Parathyroid adenoma (tissue), 2 donors: ENCODE measurements at regions not wholly inside any gene's neighbourhood (a gene's known extent, or its start where the extent isn't known, plus 50 kb on each side); places are given as distances from the start of the nearest gene placed in this dataset.

Source experiments
- H2AFZ ChIP-seq: fragments of 300-600 bp; sonication (generic); one replicate; pipeline ENCODE4 v1.7.0; 2017; ENCODE audit warnings: antibody characterized with exemption, mild to moderate bottlenecking
- H3K27ac ChIP-seq: fragments of 300-600 bp; sonication (generic); one replicate; pipeline ENCODE4 v1.7.0; 2017
- H3K27me3 ChIP-seq: fragments of 300-600 bp; sonication (generic); one replicate; pipeline ENCODE4 v1.7.0; 2017; ENCODE audit warnings: low read length; ENCODE audit not compliant: control insufficient read depth, insufficient read depth
- H3K36me3 ChIP-seq: fragments of 300-600 bp; sonication (generic); one replicate; pipeline ENCODE4 v1.7.0; 2017; ENCODE audit warnings: low read length; ENCODE audit not compliant: control insufficient read depth, insufficient read depth
- H3K4me1 ChIP-seq: fragments of 300-600 bp; sonication (generic); one replicate; pipeline ENCODE4 v1.7.0; 2017; ENCODE audit warnings: control low read depth
- H3K4me2 ChIP-seq: fragments of 300-600 bp; sonication (generic); one replicate; pipeline ENCODE4 v1.7.0; 2017; ENCODE audit warnings: low read length
- H3K4me3 ChIP-seq: fragments of 300-600 bp; sonication (generic); one replicate; pipeline ENCODE4 v1.7.0; 2017; ENCODE audit warnings: low read depth, low read length
- H3K79me2 ChIP-seq: fragments of 300-600 bp; sonication (generic); one replicate; pipeline ENCODE4 v1.7.0; 2017; ENCODE audit warnings: control low read depth
- H3K9ac ChIP-seq: fragments of 300-600 bp; sonication (generic); one replicate; pipeline ENCODE4 v1.7.0; 2017; ENCODE audit warnings: mild to moderate bottlenecking
- H3K9me3 ChIP-seq: fragments of 300-600 bp; sonication (generic); one replicate; pipeline ENCODE4 v1.7.0; 2017; ENCODE audit warnings: low read length; ENCODE audit not compliant: control insufficient read depth
- CTCF ChIP-seq: fragments of 300-600 bp; sonication (generic); IDR thresholded peaks from one replicate; pipeline ENCODE4 v1.7.0; 2017; ENCODE audit warnings: antibody characterized with exemption, mild to moderate bottlenecking
- donor health status: primary hyperparathyroidism.

DNA sequence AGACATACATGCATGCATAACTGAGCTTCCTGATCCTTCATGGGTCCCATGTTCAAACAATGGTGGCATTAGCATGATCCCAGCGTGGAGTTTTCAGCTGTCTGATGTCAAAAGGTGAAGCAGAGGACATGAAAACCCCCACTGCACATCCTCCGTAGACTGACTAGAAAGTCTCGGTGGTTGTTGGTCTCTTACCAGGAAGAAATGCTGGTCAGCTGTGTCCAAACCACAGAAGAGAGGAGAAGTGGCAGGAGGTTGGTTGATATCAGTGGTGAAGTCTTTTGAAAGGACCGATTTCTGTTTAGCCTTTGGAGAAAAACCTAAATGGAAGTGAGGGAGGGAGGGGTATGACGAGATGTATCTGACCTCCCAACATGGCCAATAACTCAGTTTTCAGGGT is 201.9 kb downstream of the SPATA18 start:
- Histone ChIP-seq H3K4me1 (no peaks in the 10 kb centered on the region), H3K4me2 (no peak overlapping the region), H3K9me3 (no peaks in the 10 kb centered on the region), H3K79me2 (no peaks in the 10 kb centered on the region), H3K36me3 (no peaks in the 10 kb centered on the region), H3K4me3 (no peak overlapping the region), H3K27ac (no peak overlapping the region), H3K9ac (no peak overlapping the region), H2AFZ (no peak overlapping the region), H3K27me3 (no peaks in the 10 kb centered on the region)
- TF ChIP-seq CTCF: no peak

GRCh38 chr4:52256522-52256921 is 205.4 kb downstream of the SPATA18 start:
- H3K36me3 ChIP-seq: no peaks in the 10 kb centered on the region
- H3K27me3 ChIP-seq: no peaks in the 10 kb centered on the region
- H3K9ac ChIP-seq: no peak overlapping the region
- no peaks in the 10 kb centered on the region for H3K79me2 ChIP-seq
- H3K27ac ChIP-seq: no peak overlapping the region
- H3K9me3 ChIP-seq: no peaks in the 10 kb centered on the region
- no peak overlapping the region for H3K4me2 ChIP-seq
- no peak for TF ChIP-seq CTCF
- H2AFZ ChIP-seq: no peak overlapping the region
- H3K4me3 ChIP-seq: no peak overlapping the region
- no peaks in the 10 kb centered on the region for H3K4me1 ChIP-seq

- Histone ChIP-seq H3K4me2 (no peak overlapping the region), H3K4me1 (peaks cover 2% of the 10 kb centered on the region), H3K27me3 (no peaks in the 10 kb centered on the region), H3K9me3 (peaks cover 2% of the 10 kb centered on the region), H3K4me3 (no peak overlapping the region), H2AFZ (no peak overlapping the region), H3K27ac (no peak overlapping the region), H3K36me3 (no peaks in the 10 kb centered on the region), H3K9ac (no peak overlapping the region), H3K79me2 (no peaks in the 10 kb centered on the region)
- no peak for TF ChIP-seq CTCF
These were observed 208.9 kb downstream of the SPATA18 start for GRCh38 chr4:52259978-52260377.

DNA sequence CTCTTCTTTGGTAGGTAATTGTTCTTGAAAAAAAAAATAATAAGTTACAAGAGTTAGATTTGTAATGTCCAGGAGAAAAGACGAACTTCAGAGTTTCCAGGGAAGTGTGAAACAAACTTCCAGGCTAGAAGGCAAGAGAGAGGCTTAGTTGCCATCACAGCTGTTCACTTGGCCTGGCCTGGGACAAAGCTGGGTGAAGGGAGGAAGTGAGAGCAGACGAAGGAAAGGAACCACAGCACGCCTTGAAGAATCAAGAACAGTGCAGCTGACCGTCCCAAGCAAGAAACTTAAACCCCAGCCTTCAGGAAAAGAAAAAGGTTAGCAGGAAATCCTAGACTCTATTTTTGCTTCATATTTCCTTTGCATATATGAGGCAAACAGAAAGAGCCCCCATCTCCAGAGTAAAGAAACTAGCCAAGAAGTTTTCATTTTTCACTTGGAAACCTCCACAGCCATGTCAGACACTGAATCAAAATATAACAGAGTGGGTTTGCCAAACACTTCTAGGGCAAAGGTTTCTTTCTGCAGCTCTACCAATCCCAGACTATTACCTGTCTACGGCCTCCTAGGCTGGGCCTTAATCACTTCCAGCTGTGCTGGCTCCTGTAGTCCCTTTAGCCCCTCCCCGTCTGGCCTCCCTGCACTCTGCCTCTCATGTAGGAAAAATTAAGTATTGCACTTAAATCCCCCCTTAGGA is 209.6 kb downstream of the SPATA18 start:
- Histone ChIP-seq H3K4me3 (no peak overlapping the region), H3K27me3 (no peaks in the 10 kb centered on the region), H3K4me1 (peaks cover 2% of the 10 kb centered on the region), H3K9me3 (peaks cover 2% of the 10 kb centered on the region), H3K27ac (no peak overlapping the region), H3K9ac (no peak overlapping the region), H3K4me2 (no peak overlapping the region), H3K79me2 (no peaks in the 10 kb centered on the region), H2AFZ (peak overlapping the region; percentile 27), H3K36me3 (no peaks in the 10 kb centered on the region)
- no peak for TF ChIP-seq CTCF

GRCh38 chr4:52263607-52264006 is 212.5 kb downstream of the SPATA18 start:
- H3K4me3 ChIP-seq: no peak overlapping the region
- H3K36me3 ChIP-seq: no peaks in the 10 kb centered on the region
- no peaks in the 10 kb centered on the region for H3K79me2 ChIP-seq
- no peak overlapping the region for H3K4me2 ChIP-seq
- no peak overlapping the region for H3K27ac ChIP-seq
- TF ChIP-seq CTCF: no peak
- H3K9me3 ChIP-seq: peaks cover 2% of the 10 kb centered on the region
- H3K9ac ChIP-seq: no peak overlapping the region
- H3K4me1 ChIP-seq: peaks cover 2% of the 10 kb centered on the region
- H2AFZ ChIP-seq: peak overlapping the region; percentile 41
- no peaks in the 10 kb centered on the region for H3K27me3 ChIP-seq
